ENCODE measurements at regions not wholly inside any gene's neighbourhood (a gene's known extent, or its start where the extent isn't known, plus 50 kb on each side); places are given as distances from the start of the nearest gene placed in this dataset.

DNA sequence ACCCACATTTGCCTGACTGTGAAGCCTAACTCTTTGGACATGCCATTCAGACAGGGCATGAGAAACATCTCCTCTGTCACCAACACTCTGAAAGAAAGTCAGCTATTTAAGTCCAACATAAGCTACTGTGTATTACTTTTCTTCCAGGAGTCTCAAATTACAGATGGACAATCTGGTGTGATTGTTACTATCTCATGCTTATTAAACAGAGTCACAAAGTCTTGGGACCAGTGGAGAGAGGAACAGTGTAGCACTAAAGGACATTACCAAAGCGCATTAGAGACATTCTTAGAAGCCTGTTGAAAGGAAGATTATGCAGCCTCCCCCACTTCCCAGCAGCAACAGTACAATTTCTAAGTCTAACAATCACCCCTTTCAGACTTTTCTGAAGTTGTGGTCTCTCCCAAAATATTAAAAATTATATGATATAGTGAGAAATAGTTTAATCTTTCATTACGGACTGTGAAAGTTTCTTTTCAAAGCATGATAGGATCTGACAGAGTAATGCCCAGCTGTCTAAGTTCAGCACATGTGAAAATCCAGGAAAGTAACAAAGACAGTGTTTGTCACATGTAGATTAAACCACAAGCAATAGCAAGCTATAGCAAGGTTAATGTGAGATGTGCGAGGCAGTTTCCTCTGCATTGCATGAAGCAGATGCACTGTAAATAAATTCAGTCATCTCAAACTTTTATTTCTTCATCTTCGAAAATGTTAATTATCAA lies 280.9 kb upstream of the FZD8 start:
- TF ChIP-seq, protein P1, sequence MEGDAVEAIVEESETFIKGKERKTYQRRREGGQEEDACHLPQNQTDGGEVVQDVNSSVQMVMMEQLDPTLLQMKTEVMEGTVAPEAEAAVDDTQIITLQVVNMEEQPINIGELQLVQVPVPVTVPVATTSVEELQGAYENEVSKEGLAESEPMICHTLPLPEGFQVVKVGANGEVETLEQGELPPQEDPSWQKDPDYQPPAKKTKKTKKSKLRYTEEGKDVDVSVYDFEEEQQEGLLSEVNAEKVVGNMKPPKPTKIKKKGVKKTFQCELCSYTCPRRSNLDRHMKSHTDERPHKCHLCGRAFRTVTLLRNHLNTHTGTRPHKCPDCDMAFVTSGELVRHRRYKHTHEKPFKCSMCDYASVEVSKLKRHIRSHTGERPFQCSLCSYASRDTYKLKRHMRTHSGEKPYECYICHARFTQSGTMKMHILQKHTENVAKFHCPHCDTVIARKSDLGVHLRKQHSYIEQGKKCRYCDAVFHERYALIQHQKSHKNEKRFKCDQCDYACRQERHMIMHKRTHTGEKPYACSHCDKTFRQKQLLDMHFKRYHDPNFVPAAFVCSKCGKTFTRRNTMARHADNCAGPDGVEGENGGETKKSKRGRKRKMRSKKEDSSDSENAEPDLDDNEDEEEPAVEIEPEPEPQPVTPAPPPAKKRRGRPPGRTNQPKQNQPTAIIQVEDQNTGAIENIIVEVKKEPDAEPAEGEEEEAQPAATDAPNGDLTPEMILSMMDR (IDR thresholded peaks at IDR 0.05; ENCODE audit: low read depth, low read length): no peak
- no peak for TF ChIP-seq EZH2phosphoT487 (IDR thresholded peaks at IDR 0.05; ENCODE audit: low read depth)

Measured in OCI-LY3 (cell line).